ENCODE measurements at regions not wholly inside any gene's neighbourhood (a gene's known extent, or its start where the extent isn't known, plus 50 kb on each side); places are given as distances from the start of the nearest gene placed in this dataset.

DNA sequence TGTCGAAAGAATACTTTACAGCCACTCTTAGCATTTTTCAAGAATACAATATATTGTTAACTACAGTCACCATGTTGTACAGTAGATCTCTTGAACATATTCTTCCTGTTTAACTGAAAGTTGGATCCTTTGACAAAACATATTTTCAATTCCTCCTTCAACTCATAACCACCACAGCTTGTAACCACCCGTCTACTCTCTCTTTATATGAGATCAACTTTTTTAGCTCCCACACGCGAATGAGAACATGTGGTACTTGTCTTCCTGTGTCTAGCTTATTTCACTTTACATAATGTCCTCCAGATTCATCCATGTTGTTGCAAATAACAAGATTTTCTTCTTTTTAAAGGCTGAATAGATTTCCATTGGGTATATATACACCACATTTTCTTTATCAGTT, 338.3 kb upstream of the IGFBP7 start:
- DNase-seq: no peak

DNA sequence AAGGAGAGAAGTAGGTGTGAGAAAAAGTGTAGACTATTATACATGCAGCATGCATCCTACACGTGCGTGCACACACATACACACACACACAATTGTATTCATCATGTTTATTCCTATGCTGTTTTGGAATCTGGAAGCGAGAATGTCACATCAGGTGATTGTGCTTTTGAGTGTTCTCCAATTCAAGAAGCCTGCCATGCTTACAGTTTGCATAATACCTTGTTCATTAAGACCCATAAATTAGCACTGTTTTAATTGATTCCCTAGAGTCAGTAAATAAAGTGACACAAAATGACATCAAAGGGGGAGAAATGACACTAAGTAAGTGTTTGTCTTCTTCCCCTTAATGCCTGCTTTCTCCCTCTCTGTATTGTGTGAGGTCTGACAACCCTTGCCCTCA, 336.1 kb upstream of the IGFBP7 start:
- DNase-seq: no peak

DNA sequence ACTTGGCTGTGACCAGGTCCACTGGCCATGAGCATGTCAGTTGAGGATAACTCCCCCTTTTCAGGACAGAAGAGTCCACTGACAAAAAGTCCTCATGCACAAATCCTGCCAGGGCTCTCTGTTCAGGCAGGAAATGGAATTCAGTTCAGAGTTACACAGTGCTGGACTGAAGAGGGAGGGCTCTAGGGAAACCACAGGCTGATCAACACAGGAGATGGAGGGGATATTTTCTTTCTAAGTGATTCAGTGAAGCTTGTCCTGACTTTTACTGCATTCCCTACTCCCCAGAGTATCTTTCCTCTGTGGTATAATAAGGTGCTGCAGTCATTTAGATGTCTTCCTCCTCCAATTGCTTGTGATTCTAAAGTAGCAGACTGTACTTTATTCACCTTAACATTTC, 335.5 kb upstream of the IGFBP7 start:
- no peak for DNase-seq

- no peak for DNase-seq
Observed at GRCh38 chr4:57444671-57445070, 334.5 kb upstream of the IGFBP7 start.

DNA sequence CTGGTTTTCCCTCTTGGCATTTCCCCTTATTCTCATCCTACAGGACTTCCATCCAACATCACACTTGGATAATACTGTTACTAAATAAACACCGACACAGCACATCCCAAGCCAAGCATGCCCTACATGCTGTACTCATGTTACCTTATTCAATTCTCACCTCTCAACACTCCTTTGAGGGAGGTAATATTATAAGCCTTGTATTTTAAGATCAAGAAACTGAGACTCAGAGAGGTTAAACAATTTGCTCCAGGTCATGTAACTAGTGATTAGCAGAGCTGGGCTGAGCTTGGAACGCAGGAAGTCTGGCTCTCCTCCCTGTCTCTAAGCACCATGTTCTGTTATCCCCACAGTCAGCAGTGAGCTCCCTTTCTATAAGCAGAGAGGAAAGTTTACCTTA, 333.6 kb upstream of the IGFBP7 start:
- no peak for DNase-seq

- DNase-seq: no peak
Observed at GRCh38 chr4:57443308-57443707, 333.1 kb upstream of the IGFBP7 start.

DNA sequence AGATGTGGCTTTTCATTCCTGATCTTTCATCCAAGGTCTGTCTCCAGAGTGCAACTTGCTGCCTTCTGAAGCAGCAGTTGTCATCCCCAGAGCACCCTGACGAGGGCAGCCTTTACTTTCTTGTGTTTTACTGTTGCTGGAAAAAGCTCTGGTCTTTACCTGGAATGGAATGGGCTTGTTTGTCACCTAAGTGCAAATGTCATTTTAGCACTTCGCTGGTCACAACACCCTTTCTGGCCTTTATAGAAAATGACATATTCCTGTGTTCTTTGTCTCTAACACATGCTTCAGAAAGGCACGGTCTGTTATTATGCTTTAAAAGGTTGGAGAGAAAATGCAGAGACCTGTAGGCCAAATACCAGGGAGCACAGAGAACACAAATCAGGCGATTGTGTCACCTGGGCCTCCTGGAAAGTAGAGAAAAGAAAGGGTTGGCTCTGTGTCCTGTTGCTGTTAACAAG, 332.7 kb upstream of the IGFBP7 start:
- no peak for DNase-seq

DNA sequence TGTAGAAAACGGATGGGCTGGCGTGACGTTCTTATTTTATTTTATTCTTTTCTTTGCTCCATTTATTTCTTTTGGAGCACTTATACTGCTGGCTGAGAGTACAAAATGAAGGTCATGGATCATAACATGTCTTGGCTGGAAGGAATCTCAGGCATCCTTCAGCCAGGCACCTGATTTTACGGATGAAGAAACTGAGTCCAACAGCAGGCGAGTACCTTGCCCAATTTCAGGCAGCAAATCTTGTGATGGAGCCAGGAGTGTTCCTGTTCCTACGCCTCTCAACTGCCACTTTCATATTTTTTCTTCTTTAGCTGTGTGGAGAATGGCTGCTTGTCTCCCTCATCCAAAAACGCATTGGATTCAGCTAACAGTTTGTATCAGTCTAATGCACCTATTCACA, 332.1 kb upstream of the IGFBP7 start:
- DNase-seq: no peak

DNA sequence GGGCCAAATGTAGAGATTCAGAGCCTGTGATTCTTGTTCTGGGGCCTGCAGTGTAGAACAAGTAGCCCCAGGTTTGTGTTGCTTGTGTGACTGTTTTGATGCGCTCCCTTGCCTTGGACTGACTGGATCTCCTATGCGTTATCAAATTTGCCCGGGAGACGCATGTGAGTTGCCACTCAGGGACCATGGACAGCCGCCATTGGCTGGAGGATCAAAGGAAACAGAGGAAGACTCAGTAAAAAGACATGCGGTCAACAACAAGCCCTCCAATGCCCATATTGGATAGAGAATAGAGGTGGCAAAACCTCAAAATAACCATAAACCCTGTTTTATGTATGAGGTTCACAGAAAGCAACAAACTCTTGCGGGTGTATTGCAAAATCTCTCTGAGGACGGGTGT, 327.5 kb upstream of the IGFBP7 start:
- DNase-seq: no peak

GRCh38 chr4:57435300-57435699, 325.1 kb upstream of the IGFBP7 start:
- no peak for DNase-seq

DNA sequence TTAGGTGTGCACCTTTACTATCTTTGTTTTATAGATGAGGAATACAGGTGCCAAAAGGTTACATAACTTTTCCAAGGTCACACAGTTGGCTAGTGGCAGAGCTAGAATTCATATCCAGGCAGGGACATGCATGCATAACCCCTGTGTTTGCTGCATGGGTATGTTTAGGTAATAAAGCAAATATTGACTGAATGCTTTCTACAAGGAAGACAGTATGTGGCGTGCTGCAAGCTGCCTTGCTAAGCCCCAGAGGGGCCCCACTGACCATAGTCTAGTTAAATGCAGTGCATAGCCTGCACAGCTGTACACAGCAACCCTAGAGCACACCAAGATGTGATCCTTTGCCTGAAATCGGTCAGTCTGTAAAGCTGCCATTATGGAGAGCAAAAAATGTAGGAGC, 320.5 kb upstream of the IGFBP7 start:
- DNase-seq: no peak

DNA sequence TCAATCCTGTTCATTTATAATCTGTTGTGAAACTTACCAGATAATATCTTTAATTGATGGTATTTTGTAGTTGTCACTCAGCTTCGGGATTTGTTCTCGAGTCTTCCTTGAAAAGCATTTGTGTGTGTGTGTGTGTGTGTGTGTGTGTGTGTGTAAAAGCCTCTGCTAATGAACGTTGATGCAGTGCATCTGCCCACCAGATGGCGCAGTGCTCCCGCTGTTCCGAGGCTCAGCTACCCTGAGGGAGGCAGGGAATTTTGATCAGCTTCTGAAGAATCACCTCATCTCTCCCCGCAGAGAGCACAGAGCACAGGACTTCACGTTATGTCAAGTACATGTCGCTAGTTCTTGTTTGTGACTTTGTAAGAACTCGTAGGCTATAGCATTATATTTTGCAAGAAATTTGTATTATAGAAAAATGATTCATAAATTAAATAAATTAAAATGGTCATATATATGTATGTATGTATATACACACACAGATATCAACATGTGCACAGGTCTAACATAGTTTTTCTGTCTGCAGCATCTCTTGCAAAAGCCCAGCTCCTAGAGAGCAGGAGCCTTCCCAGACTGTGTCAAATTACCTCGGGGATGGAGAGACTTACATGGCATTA, 316.7 kb upstream of the IGFBP7 start:
- DNase-seq: peak; percentile 64

- DNase-seq: no peak
Observed at GRCh38 chr4:57425610-57426009, 315.4 kb upstream of the IGFBP7 start.

- DNase-seq: peak; percentile 42
Observed at GRCh38 chr4:57424232-57424897, 314.2 kb upstream of the IGFBP7 start.

- no peak for DNase-seq
Observed at GRCh38 chr4:57418133-57418532, 307.9 kb upstream of the IGFBP7 start.

DNA sequence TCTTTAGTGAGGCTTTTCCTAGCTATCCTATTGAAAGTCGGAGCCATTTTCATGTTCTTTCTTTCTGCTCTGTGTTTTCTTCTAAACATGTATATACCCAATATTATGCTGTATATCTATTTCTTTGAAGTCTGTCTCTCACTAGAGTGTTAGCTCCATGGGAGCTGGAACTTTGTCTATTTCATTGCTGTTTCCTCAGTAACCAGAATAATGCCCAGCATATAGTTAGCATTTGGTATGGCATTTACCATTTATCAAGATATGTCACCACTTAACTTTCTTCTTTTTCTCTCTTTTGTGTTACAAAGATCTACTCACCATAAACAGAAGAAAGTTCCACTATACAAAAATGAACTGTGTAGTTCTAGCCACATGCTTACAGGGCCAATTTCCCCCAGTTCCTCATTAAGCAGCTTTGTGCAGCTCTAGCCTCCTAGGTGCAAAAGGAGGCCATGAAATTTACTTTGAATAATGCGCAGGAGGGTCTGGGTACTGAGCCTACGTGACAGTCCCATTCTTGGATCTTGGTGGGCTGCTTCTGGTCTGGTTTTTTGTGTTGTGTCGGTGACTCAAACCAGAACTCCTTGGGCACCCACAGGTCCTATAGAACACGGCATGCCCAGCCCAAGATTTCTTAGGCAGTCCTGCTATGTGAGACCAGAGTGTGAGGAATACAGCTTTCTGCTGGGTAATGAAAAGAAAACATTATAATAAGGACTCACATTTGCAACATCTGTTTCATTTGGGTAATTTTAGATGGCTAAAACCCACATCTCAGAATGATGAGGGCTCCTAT, 302.3 kb upstream of the IGFBP7 start:
- no peak for DNase-seq

- no peak for DNase-seq
Observed at GRCh38 chr4:57410331-57411052, 300.3 kb upstream of the IGFBP7 start.

- DNase-seq: peak; percentile 74
Observed at GRCh38 chr4:57405359-57405758, 295.2 kb upstream of the IGFBP7 start.

DNA sequence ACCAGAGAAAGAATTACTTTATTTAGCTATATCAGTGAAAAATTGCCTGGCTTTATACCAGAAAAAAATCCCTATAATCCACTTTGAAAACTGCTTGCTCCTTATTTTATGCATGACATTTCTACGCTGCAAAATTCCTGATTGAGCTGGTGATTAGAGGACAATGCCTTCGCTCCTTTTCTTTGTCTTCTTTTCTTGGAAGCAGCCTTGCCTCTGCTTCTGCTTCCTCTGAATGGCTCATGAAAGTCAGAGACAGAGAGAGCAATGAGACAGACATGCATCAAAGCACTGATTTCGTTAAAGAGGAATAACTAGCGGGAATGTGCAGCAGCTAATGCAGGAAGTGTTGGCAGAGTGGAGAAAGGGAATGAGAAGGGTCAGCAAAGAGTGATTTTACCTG, 294.3 kb upstream of the IGFBP7 start:
- no peak for DNase-seq

- no peak for DNase-seq
Observed at GRCh38 chr4:57403591-57403990, 293.4 kb upstream of the IGFBP7 start.

GRCh38 chr4:57401586-57401985, 291.4 kb upstream of the IGFBP7 start:
- no peak for DNase-seq

DNA sequence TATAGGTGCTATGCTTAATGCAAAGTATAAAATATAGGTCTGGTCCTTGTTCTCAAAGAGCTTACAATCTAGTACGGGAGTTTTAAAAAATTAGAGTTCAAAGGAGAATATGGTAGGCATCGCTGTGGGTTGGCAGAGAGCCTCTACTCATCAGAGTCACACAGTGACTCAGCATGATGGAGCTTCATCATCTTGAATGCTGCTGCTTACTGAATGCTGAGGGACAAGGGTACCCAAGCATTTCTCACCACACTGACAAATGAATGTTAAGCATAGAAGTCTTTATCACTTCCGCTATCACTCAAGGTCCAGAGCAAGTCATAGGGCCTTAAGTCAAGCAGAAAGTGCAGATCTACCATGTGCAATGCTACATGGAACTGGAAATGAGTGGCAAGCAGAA, 268.6 kb upstream of the IGFBP7 start:
- DNase-seq: no peak

GRCh38 chr4:57374866-57375595, 264.8 kb upstream of the IGFBP7 start:
- DNase-seq: no peak
